Keratinocyte (primary cell): ENCODE measurements at regions not wholly inside any gene's neighbourhood (a gene's known extent, or its start where the extent isn't known, plus 50 kb on each side); places are given as distances from the start of the nearest gene placed in this dataset.

ENCODE experiments used
- DNase-seq: peaks from one replicate; pipeline ENCODE4 v3.0.0-alpha.2; 2011; ENCODE audit warnings: low read depth, missing footprints, low spot score
- FAIRE-seq: peaks from 2 replicates; lab custom pipeline; 2011; peaks lifted over from hg19 to GRCh38; lab: Jason Lieb, UNC
- H2AFZ ChIP-seq: 2 replicates; pipeline ENCODE4 v1.6.0; 2012; ENCODE audit warnings: low read length, control low read depth, inconsistent platforms; ENCODE audit not compliant: control insufficient read depth
- H3K27ac ChIP-seq: 2 replicates; pipeline ENCODE4 v1.5.1; 2011; ENCODE audit warnings: low read length; ENCODE audit not compliant: control insufficient read depth, insufficient read depth
- H3K27me3 ChIP-seq: 3 replicates; pipeline ENCODE4 v1.6.0; 2011; ENCODE audit warnings: low read length; ENCODE audit not compliant: control insufficient read depth, insufficient read depth; ENCODE audit errors: extremely low read depth
- H3K36me3 ChIP-seq, 2 experiments: 2 replicates in 1 of 2; 3 replicates in 1 of 2; pipeline ENCODE4 v1.5.1; 2011; ENCODE audit warnings: low read length in 2 of 2, mild to moderate bottlenecking in 1 of 2; ENCODE audit not compliant: control insufficient read depth in 2 of 2, insufficient read depth in 2 of 2; ENCODE audit errors: extremely low read depth in 1 of 2
- H3K4me1 ChIP-seq: 3 replicates; pipeline ENCODE4 v1.5.1; 2011; ENCODE audit warnings: low read length; ENCODE audit not compliant: control insufficient read depth, insufficient read depth; ENCODE audit errors: extremely low read depth
- H3K4me2 ChIP-seq: 3 replicates; pipeline ENCODE4 v1.6.0; 2011; ENCODE audit warnings: low read depth, low read length; ENCODE audit not compliant: control insufficient read depth, insufficient read depth; ENCODE audit errors: extremely low read depth
- H3K4me3 ChIP-seq, 3 experiments: fragments of 200-600 bp in 1 of 3; sonication (generic) in 1 of 3; 2 replicates in 2 of 3; 3 replicates in 1 of 3; pipeline ENCODE4 v1.5.1; 2011 to 2016; ENCODE audit warnings: low read length in 3 of 3, mild to moderate bottlenecking in 3 of 3, control low read depth in 2 of 3, inconsistent platforms in 1 of 3, low read depth in 1 of 3, mixed read lengths in 1 of 3, mixed run types in 1 of 3, moderate library complexity in 1 of 3; ENCODE audit not compliant: control insufficient read depth in 2 of 3, insufficient read depth in 2 of 3; ENCODE audit errors: extremely low read depth in 1 of 3
- H3K79me2 ChIP-seq: 2 replicates; pipeline ENCODE4 v1.6.0; 2012; ENCODE audit warnings: low read length; ENCODE audit not compliant: control insufficient read depth, insufficient read depth
- H3K9ac ChIP-seq: 3 replicates; pipeline ENCODE4 v1.6.0; 2011; ENCODE audit warnings: low read length; ENCODE audit not compliant: control insufficient read depth, insufficient read depth; ENCODE audit errors: extremely low read depth
- H3K9me1 ChIP-seq: 3 replicates; pipeline ENCODE4 v1.6.0; 2011; ENCODE audit warnings: low read length; ENCODE audit not compliant: control insufficient read depth, insufficient read depth; ENCODE audit errors: extremely low read depth
- H3K9me3 ChIP-seq: 2 replicates; pipeline ENCODE4 v1.5.1; 2012; ENCODE audit warnings: low read depth, low read length; ENCODE audit not compliant: control insufficient read depth
- H4K20me1 ChIP-seq: 3 replicates; pipeline ENCODE4 v1.6.0; 2011; ENCODE audit warnings: low read length; ENCODE audit not compliant: control insufficient read depth, insufficient read depth; ENCODE audit errors: extremely low read depth
- CTCF ChIP-seq, 3 experiments: IDR thresholded peaks in 1 of 3; conservative IDR thresholded peaks in 1 of 3; optimal IDR thresholded peaks in 1 of 3; 2 replicates in 2 of 3; 3 replicates in 1 of 3; pipeline versions ENCODE3 to v1.5.1; 2011; ENCODE audit warnings: low read length in 3 of 3, mild to moderate bottlenecking in 3 of 3, moderate library complexity in 2 of 3, control low read depth in 1 of 3, inconsistent platforms in 1 of 3; ENCODE audit not compliant: insufficient read depth in 2 of 3; ENCODE audit errors: extremely low read depth in 1 of 3
- EZH2 ChIP-seq: IDR thresholded peaks from one replicate; pipeline ENCODE4 v1.6.1; 2012; ENCODE audit warnings: inconsistent platforms, mild to moderate bottlenecking, low read length, moderate library complexity
- dilution Hi-C: fragments of 300-500 bp; cut with MboI; formaldehyde crosslinking; loops from one replicate; pipeline ENCODE4 v1.7.0; 2020; ENCODE audit warnings: low sequenced_read_pairs; ENCODE audit not compliant: extremely low pct_ligation_motif_present

GRCh38 chr16:50878966-50879615 is 137.2 kb downstream of the CYLD start:
- no peaks in the 10 kb centered on the region for H3K27me3 ChIP-seq
- FAIRE-seq, result no peak

GRCh38 chr16:50878536-50878935 is 136.7 kb downstream of the CYLD start:
- DNase-seq, result no peak
- H3K36me3 ChIP-seq, result no peaks in the 10 kb centered on the region
- H3K4me1 ChIP-seq, result peaks cover 2% of the 10 kb centered on the region
- H3K9me3 ChIP-seq, result no peaks in the 10 kb centered on the region
- H3K4me2 ChIP-seq, result no peak overlapping the region
- dilution Hi-C loops, result no loop called here
- H4K20me1 ChIP-seq, result no peaks in the 10 kb centered on the region
- H3K27ac ChIP-seq, result no peak overlapping the region
- no peaks in the 10 kb centered on the region for H3K27me3 ChIP-seq
- H2AFZ ChIP-seq, result no peak overlapping the region
- TF ChIP-seq CTCF (optimal IDR thresholded peaks at IDR 0.05 in 1 of 3, IDR thresholded peaks at IDR 0.05 in 1 of 3, conservative IDR thresholded peaks at IDR 0.05 in 1 of 3; ENCODE audit: extremely low read depth in 1 of 3, insufficient read depth in 2 of 3, low read length in 3 of 3) (no peak), EZH2 (no peak)
- FAIRE-seq, result no peak
- no peaks in the 10 kb centered on the region for H3K9me1 ChIP-seq
- H3K9ac ChIP-seq, result no peak overlapping the region
- H3K79me2 ChIP-seq, result no peaks in the 10 kb centered on the region
- no peak overlapping the region for H3K4me3 ChIP-seq

More at GRCh38 chr16:50878966-50879615, 137.2 kb downstream of the CYLD start:
- no peaks in the 10 kb centered on the region for H3K9me3 ChIP-seq
- no peak overlapping the region for H3K4me2 ChIP-seq
- H3K27ac ChIP-seq, result no peak overlapping the region
- no peak overlapping the region for H3K4me3 ChIP-seq
- dilution Hi-C loops, result no loop called here
- H3K9me1 ChIP-seq, result no peaks in the 10 kb centered on the region
- H2AFZ ChIP-seq, result no peak overlapping the region
- no peaks in the 10 kb centered on the region for H3K36me3 ChIP-seq
- TF ChIP-seq CTCF (optimal IDR thresholded peaks at IDR 0.05 in 1 of 3, IDR thresholded peaks at IDR 0.05 in 1 of 3, conservative IDR thresholded peaks at IDR 0.05 in 1 of 3; ENCODE audit: extremely low read depth in 1 of 3, insufficient read depth in 2 of 3, low read length in 3 of 3) (no peak), EZH2 (no peak)
- no peak for DNase-seq
- H3K79me2 ChIP-seq, result no peaks in the 10 kb centered on the region
- no peak overlapping the region for H3K9ac ChIP-seq
- no peaks in the 10 kb centered on the region for H4K20me1 ChIP-seq
- H3K4me1 ChIP-seq, result peaks cover 2% of the 10 kb centered on the region
